ENCODE measurements at regions not wholly inside any gene's neighbourhood (a gene's known extent, or its start where the extent isn't known, plus 50 kb on each side); places are given as distances from the start of the nearest gene placed in this dataset.

DNA sequence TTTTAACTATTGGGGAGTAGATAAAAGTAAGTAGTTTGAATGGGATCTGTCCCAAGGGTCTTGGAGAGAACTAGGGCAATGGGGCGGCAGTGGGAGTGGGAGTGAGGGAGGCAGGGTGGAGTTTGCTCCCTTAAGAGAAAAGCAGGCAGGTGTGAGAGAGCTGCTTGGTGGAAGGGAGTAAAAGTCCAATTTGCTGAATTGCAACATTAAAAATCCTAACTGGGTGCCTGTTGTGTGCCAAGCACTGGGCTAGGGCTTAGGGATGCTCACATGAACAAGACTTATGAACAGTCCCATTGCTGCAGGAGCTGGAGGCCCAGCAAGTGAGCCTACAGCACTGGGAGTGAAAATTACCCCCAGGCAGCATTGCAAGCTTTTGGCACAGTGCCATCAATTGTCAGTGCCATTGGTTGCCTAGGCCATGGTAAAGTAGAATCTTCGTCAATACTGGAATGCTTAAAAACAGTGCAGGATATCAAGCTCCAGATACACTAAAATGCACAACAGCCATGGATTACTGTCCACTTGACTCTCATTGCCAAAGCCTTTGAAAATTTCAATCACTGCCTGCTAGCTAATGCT, 277.7 kb upstream of the JARID2 start:
- TF ChIP-seq, protein P1, sequence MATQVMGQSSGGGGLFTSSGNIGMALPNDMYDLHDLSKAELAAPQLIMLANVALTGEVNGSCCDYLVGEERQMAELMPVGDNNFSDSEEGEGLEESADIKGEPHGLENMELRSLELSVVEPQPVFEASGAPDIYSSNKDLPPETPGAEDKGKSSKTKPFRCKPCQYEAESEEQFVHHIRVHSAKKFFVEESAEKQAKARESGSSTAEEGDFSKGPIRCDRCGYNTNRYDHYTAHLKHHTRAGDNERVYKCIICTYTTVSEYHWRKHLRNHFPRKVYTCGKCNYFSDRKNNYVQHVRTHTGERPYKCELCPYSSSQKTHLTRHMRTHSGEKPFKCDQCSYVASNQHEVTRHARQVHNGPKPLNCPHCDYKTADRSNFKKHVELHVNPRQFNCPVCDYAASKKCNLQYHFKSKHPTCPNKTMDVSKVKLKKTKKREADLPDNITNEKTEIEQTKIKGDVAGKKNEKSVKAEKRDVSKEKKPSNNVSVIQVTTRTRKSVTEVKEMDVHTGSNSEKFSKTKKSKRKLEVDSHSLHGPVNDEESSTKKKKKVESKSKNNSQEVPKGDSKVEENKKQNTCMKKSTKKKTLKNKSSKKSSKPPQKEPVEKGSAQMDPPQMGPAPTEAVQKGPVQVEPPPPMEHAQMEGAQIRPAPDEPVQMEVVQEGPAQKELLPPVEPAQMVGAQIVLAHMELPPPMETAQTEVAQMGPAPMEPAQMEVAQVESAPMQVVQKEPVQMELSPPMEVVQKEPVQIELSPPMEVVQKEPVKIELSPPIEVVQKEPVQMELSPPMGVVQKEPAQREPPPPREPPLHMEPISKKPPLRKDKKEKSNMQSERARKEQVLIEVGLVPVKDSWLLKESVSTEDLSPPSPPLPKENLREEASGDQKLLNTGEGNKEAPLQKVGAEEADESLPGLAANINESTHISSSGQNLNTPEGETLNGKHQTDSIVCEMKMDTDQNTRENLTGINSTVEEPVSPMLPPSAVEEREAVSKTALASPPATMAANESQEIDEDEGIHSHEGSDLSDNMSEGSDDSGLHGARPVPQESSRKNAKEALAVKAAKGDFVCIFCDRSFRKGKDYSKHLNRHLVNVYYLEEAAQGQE (IDR thresholded peaks at IDR 0.05; ENCODE audit: low read depth, low read length): no peak
- TF ChIP-seq RAD21 (IDR thresholded peaks at IDR 0.05; ENCODE audit: low read length) (no peak), MEF2A (IDR thresholded peaks at IDR 0.05; ENCODE audit: borderline replicate concordance, low read depth) (no peak), RCOR1 (IDR thresholded peaks at IDR 0.05; ENCODE audit: low read length) (no peak), SIN3A (IDR thresholded peaks at IDR 0.05; ENCODE audit: borderline replicate concordance, low read depth, low read length) (no peak), TCF12 (IDR thresholded peaks at IDR 0.05) (no peak), EP300 (IDR thresholded peaks at IDR 0.05; ENCODE audit: borderline replicate concordance in 1 of 2, low read depth in 1 of 2, low read length in 1 of 2) (no peak), GABPA (IDR thresholded peaks at IDR 0.05; ENCODE audit: low read depth) (no peak), POLR2AphosphoS5 (IDR thresholded peaks at IDR 0.05; ENCODE audit: low read depth, low read length) (no peak), EZH2phosphoT487 (IDR thresholded peaks at IDR 0.05; ENCODE audit: borderline replicate concordance, low read depth) (no peak), YY1 (IDR thresholded peaks at IDR 0.05; ENCODE audit: low read depth) (no peak)
- TF ChIP-seq, protein P2, sequence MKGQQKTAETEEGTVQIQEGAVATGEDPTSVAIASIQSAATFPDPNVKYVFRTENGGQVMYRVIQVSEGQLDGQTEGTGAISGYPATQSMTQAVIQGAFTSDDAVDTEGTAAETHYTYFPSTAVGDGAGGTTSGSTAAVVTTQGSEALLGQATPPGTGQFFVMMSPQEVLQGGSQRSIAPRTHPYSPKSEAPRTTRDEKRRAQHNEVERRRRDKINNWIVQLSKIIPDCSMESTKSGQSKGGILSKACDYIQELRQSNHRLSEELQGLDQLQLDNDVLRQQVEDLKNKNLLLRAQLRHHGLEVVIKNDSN (IDR thresholded peaks at IDR 0.05; ENCODE audit: borderline replicate concordance, low read depth): no peak
- TF ChIP-seq, protein P3, sequence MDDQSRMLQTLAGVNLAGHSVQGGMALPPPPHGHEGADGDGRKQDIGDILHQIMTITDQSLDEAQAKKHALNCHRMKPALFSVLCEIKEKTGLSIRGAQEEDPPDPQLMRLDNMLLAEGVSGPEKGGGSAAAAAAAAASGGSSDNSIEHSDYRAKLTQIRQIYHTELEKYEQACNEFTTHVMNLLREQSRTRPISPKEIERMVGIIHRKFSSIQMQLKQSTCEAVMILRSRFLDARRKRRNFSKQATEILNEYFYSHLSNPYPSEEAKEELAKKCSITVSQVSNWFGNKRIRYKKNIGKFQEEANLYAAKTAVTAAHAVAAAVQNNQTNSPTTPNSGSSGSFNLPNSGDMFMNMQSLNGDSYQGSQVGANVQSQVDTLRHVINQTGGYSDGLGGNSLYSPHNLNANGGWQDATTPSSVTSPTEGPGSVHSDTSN (IDR thresholded peaks at IDR 0.05): no peak
- TF ChIP-seq, protein P4, sequence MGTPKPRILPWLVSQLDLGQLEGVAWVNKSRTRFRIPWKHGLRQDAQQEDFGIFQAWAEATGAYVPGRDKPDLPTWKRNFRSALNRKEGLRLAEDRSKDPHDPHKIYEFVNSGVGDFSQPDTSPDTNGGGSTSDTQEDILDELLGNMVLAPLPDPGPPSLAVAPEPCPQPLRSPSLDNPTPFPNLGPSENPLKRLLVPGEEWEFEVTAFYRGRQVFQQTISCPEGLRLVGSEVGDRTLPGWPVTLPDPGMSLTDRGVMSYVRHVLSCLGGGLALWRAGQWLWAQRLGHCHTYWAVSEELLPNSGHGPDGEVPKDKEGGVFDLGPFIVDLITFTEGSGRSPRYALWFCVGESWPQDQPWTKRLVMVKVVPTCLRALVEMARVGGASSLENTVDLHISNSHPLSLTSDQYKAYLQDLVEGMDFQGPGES (IDR thresholded peaks at IDR 0.05; ENCODE audit: low read depth, low read length): no peak
- TF ChIP-seq, protein P5, sequence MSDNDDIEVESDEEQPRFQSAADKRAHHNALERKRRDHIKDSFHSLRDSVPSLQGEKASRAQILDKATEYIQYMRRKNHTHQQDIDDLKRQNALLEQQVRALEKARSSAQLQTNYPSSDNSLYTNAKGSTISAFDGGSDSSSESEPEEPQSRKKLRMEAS (IDR thresholded peaks at IDR 0.05; ENCODE audit: low read depth): no peak
- WGBS (ENCODE audit: low lambda C conversion rate): 77% methylated on average over 2 of the region's 2 CpGs
- no peak for DNase-seq
- Histone ChIP-seq H3K4me1 (ENCODE audit: control insufficient read depth in 1 of 2, insufficient read depth in 2 of 2, low read depth in 1 of 2, low read length in 1 of 2) (no peaks in the 10 kb centered on the region), H3K9me3 (no peaks in the 10 kb centered on the region), H3K27me3 (ENCODE audit: insufficient read depth) (no peaks in the 10 kb centered on the region), H3K9me2 (no peaks in the 10 kb centered on the region), H3K4me3 (ENCODE audit: low read depth in 2 of 2, low read length in 1 of 2) (no peak overlapping the region), H4K20me1 (ENCODE audit: insufficient read depth) (no peaks in the 10 kb centered on the region), H3K4me2 (no peak overlapping the region), H3K79me2 (ENCODE audit: insufficient read depth) (no peaks in the 10 kb centered on the region), H2AFZ (ENCODE audit: low read depth) (no peak overlapping the region), H3F3A (replicated peaks; ENCODE audit: insufficient read depth) (no peaks in the 10 kb centered on the region), H3K36me3 (replicated peaks in 1 of 2; ENCODE audit: control insufficient read depth in 1 of 2, insufficient read depth in 2 of 2, low read length in 1 of 2) (no peaks in the 10 kb centered on the region), H3K27ac (ENCODE audit: low read depth in 2 of 2, low read length in 1 of 2) (no peak overlapping the region), H3K9ac (no peak overlapping the region)
- CTCF ChIA-PET: no interaction called here
- POLR2A ChIA-PET: no interaction called here

Data from SK-N-SH (cell line).